HepG2 (cell line): ENCODE measurements at regions not wholly inside any gene's neighbourhood (a gene's known extent, or its start where the extent isn't known, plus 50 kb on each side); places are given as distances from the start of the nearest gene placed in this dataset.

Experiments
- JUNB ChIP-seq: sonication (generic); formaldehyde crosslinking; IDR thresholded peaks from 2 replicates; pipeline ENCODE4 v1.8.0; 2022; ENCODE audit warnings: missing genetic modification reagents, mild to moderate bottlenecking, borderline replicate concordance
- TF ChIP-seq, protein P1 (sequence below): conservative IDR thresholded peaks from 2 replicates; pipeline ENCODE4 v1.6.1; 2018; ENCODE audit warnings: missing genetic modification reagents
- TF ChIP-seq, protein P2 (sequence below): sonication (generic); formaldehyde crosslinking; IDR thresholded peaks from 2 replicates; pipeline ENCODE4 v1.5.0; 2020; ENCODE audit warnings: mild to moderate bottlenecking, missing genetic modification reagents, moderate library complexity

DNA sequence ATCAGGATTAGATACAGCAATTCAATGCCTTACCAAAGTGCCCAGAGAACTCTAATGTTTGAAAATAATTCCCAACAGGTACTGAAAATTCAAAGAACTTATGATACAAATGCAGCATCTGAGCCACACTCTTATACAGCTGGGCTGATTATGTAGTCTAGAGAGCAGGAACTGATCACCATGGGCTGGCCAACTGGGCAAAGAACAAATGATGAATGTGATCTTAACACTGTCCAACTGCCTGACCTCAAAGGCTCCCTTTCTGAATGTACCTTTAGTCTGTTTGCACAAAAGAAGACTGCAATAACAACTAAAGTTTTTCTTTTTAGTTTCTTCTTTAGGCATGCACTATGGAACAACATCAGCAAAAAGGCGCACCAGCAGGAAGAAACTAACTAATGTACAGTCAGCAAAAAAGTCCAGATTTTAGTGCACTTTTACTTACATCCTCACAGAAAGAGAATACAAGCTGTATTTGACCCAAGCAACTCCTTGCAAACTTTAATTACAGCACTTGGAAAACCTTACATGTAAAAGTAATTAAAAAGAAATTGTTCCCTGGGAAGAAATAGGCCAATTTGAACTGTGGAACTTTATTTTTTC, 1095.1 kb downstream of the IGSF11 start:
- TF ChIP-seq, protein P1, sequence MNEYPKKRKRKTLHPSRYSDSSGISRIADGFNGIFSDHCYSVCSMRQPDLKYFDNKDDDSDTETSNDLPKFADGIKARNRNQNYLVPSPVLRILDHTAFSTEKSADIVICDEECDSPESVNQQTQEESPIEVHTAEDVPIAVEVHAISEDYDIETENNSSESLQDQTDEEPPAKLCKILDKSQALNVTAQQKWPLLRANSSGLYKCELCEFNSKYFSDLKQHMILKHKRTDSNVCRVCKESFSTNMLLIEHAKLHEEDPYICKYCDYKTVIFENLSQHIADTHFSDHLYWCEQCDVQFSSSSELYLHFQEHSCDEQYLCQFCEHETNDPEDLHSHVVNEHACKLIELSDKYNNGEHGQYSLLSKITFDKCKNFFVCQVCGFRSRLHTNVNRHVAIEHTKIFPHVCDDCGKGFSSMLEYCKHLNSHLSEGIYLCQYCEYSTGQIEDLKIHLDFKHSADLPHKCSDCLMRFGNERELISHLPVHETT (CRISPR knock-in tag): no peak
- TF ChIP-seq, protein P2, sequence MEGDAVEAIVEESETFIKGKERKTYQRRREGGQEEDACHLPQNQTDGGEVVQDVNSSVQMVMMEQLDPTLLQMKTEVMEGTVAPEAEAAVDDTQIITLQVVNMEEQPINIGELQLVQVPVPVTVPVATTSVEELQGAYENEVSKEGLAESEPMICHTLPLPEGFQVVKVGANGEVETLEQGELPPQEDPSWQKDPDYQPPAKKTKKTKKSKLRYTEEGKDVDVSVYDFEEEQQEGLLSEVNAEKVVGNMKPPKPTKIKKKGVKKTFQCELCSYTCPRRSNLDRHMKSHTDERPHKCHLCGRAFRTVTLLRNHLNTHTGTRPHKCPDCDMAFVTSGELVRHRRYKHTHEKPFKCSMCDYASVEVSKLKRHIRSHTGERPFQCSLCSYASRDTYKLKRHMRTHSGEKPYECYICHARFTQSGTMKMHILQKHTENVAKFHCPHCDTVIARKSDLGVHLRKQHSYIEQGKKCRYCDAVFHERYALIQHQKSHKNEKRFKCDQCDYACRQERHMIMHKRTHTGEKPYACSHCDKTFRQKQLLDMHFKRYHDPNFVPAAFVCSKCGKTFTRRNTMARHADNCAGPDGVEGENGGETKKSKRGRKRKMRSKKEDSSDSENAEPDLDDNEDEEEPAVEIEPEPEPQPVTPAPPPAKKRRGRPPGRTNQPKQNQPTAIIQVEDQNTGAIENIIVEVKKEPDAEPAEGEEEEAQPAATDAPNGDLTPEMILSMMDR (CRISPR knock-in tag): no peak
- no peak for TF ChIP-seq JUNB (CRISPR knock-in tag)
